ENCODE measurements at regions not wholly inside any gene's neighbourhood (a gene's known extent, or its start where the extent isn't known, plus 50 kb on each side); places are given as distances from the start of the nearest gene placed in this dataset.

DNA sequence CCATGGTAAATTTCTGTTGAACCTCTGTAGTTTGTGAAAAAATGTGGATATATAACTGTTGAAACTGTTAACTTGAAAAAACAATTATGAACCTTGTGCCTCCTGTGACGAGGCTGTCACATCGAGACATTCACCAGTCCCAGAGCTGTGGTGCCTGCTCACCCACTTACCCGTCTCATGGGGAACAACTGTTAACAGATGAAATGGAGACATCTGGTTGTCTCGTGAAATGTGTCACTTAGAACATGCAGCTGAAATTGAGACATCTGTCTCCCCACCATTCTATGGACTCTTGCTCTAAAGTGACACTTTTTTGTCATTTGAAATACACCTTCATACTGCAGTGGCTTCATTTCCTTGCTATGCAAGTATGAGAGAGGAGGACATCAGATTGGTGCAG lies 240.6 kb downstream of the GXYLT1 start:
- Histone ChIP-seq H3K27ac (replicated peaks) (no peak overlapping the region), H3K27me3 (ENCODE audit: insufficient read depth, poor library complexity, severe bottlenecking) (no peaks in the 10 kb centered on the region), H3K4me3 (replicated peaks; ENCODE audit: insufficient read depth, low read length) (no peak overlapping the region)
- no peak for TF ChIP-seq REST (IDR thresholded peaks at IDR 0.05; ENCODE audit: insufficient replicate concordance, low read depth)
- TF ChIP-seq POLR2AphosphoS5 (IDR thresholded peaks at IDR 0.05; ENCODE audit: low read depth): no peak
- TF ChIP-seq, protein P1, sequence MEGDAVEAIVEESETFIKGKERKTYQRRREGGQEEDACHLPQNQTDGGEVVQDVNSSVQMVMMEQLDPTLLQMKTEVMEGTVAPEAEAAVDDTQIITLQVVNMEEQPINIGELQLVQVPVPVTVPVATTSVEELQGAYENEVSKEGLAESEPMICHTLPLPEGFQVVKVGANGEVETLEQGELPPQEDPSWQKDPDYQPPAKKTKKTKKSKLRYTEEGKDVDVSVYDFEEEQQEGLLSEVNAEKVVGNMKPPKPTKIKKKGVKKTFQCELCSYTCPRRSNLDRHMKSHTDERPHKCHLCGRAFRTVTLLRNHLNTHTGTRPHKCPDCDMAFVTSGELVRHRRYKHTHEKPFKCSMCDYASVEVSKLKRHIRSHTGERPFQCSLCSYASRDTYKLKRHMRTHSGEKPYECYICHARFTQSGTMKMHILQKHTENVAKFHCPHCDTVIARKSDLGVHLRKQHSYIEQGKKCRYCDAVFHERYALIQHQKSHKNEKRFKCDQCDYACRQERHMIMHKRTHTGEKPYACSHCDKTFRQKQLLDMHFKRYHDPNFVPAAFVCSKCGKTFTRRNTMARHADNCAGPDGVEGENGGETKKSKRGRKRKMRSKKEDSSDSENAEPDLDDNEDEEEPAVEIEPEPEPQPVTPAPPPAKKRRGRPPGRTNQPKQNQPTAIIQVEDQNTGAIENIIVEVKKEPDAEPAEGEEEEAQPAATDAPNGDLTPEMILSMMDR (IDR thresholded peaks at IDR 0.05; ENCODE audit: insufficient read depth, low read length): no peak
- no peak for TF ChIP-seq GABPA (IDR thresholded peaks at IDR 0.05; ENCODE audit: low read depth)
- no peak for TF ChIP-seq SPI1 (IDR thresholded peaks at IDR 0.05; ENCODE audit: borderline replicate concordance, low read depth)
- no peak for DNase-seq (ENCODE audit: low read depth in 1 of 2, low spot score in 1 of 2)

- no peak for DNase-seq (ENCODE audit: low read depth in 1 of 2, low spot score in 1 of 2)
Observed at GRCh38 chr12:41903014-41903708, 241.5 kb downstream of the GXYLT1 start.

DNA sequence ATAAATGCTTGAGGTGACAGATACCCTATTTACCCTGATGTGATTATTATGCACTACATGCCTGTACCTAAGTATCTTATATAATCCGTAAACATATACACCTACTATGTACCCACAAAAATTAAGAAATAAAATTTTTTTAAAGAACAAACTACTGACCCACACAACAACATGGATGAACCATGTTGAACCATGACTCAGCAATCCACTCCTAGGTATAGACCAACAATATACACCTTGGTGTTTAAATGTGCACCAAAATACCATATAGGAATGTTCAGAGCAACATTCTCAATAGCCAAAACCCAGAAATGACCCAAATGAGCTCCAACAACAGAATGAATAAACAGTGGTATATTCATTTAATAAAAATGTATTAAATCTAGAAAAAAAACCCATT lies 245.1 kb downstream of the GXYLT1 start:
- Histone ChIP-seq H3K4me3 (replicated peaks; ENCODE audit: insufficient read depth, low read length) (no peak overlapping the region), H3K27me3 (ENCODE audit: insufficient read depth, poor library complexity, severe bottlenecking) (no peaks in the 10 kb centered on the region), H3K27ac (replicated peaks) (no peak overlapping the region)
- DNase-seq (ENCODE audit: low read depth in 1 of 2, low spot score in 1 of 2): no peak
- no peak for TF ChIP-seq SPI1 (IDR thresholded peaks at IDR 0.05; ENCODE audit: borderline replicate concordance, low read depth)
- TF ChIP-seq POLR2AphosphoS5 (IDR thresholded peaks at IDR 0.05; ENCODE audit: low read depth): no peak
- no peak for TF ChIP-seq REST (IDR thresholded peaks at IDR 0.05; ENCODE audit: insufficient replicate concordance, low read depth)
- no peak for TF ChIP-seq GABPA (IDR thresholded peaks at IDR 0.05; ENCODE audit: low read depth)
- TF ChIP-seq, protein P1 (IDR thresholded peaks at IDR 0.05; ENCODE audit: insufficient read depth, low read length): no peak

More at GRCh38 chr12:41903014-41903708, 241.5 kb downstream of the GXYLT1 start:
- H3K27me3 ChIP-seq (ENCODE audit: insufficient read depth, poor library complexity, severe bottlenecking): no peaks in the 10 kb centered on the region
- no peak overlapping the region for H3K4me3 ChIP-seq (replicated peaks; ENCODE audit: insufficient read depth, low read length)
- TF ChIP-seq SPI1 (IDR thresholded peaks at IDR 0.05; ENCODE audit: borderline replicate concordance, low read depth): no peak
- TF ChIP-seq, protein P1 (IDR thresholded peaks at IDR 0.05; ENCODE audit: insufficient read depth, low read length): no peak
- no peak for TF ChIP-seq POLR2AphosphoS5 (IDR thresholded peaks at IDR 0.05; ENCODE audit: low read depth)
- H3K27ac ChIP-seq (replicated peaks): no peak overlapping the region

DNA sequence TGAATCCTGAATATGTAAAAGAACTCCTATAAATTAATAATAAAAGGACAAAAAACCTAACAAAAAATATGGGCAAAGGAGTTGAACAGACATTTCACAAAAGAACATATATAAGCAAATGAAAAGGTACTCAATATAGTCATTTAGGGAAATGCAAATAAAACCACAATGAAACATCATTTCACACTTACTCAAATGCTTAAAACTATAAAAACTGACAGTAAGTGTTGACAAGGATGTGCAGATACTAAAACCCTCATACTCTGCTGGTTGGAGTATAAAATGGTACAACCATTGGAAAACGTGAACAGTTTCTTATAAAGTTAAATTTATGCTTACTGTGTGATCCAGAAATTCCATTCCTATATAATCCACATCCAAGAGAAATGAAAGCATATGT lies 247.1 kb downstream of the GXYLT1 start:
- no peak overlapping the region for H3K4me3 ChIP-seq (replicated peaks; ENCODE audit: insufficient read depth, low read length)
- H3K27me3 ChIP-seq (ENCODE audit: insufficient read depth, poor library complexity, severe bottlenecking): no peaks in the 10 kb centered on the region
- no peak for DNase-seq (ENCODE audit: low read depth in 1 of 2, low spot score in 1 of 2)
- TF ChIP-seq SPI1 (IDR thresholded peaks at IDR 0.05; ENCODE audit: borderline replicate concordance, low read depth): no peak
- TF ChIP-seq GABPA (IDR thresholded peaks at IDR 0.05; ENCODE audit: low read depth): no peak
- no peak for TF ChIP-seq REST (IDR thresholded peaks at IDR 0.05; ENCODE audit: insufficient replicate concordance, low read depth)
- no peak for TF ChIP-seq POLR2AphosphoS5 (IDR thresholded peaks at IDR 0.05; ENCODE audit: low read depth)
- TF ChIP-seq, protein P1 (IDR thresholded peaks at IDR 0.05; ENCODE audit: insufficient read depth, low read length): no peak
- no peak overlapping the region for H3K27ac ChIP-seq (replicated peaks)
